Neuronal stem cell (in vitro differentiated cells): ENCODE measurements at regions not wholly inside any gene's neighbourhood (a gene's known extent, or its start where the extent isn't known, plus 50 kb on each side); places are given as distances from the start of the nearest gene placed in this dataset.
A peak's percentile ranks its signal among the peaks of the same experiment; 100 is the strongest.

ENCODE experiments used
- DNase-seq: peaks from one replicate; pipeline ENCODE4 v3.0.0-alpha.2; 2013; ENCODE audit warnings: low spot score
- H2AFZ ChIP-seq: one replicate; pipeline ENCODE4 v1.6.1; 2013; ENCODE audit warnings: mild to moderate bottlenecking, low read length, inconsistent platforms
- H2AK5ac ChIP-seq: 2 replicates; pipeline ENCODE4 v1.6.1; 2013; ENCODE audit warnings: low read depth, mild to moderate bottlenecking, inconsistent platforms, low read length, moderate library complexity, mixed read lengths
- H2BK120ac ChIP-seq: 2 replicates; pipeline ENCODE4 v1.6.1; 2013; ENCODE audit warnings: low read depth, mild to moderate bottlenecking, inconsistent platforms, low read length, moderate library complexity, mixed read lengths
- H2BK12ac ChIP-seq: one replicate; pipeline ENCODE4 v1.6.1; 2013; ENCODE audit warnings: low read length, inconsistent platforms
- H2BK15ac ChIP-seq: 2 replicates; pipeline ENCODE4 v1.6.1; 2013; ENCODE audit warnings: mild to moderate bottlenecking, low read length, inconsistent platforms, mixed read lengths
- H2BK5ac ChIP-seq: one replicate; pipeline ENCODE4 v1.6.1; 2013; ENCODE audit warnings: inconsistent platforms, mild to moderate bottlenecking, low read length, moderate library complexity
- H3K14ac ChIP-seq: one replicate; pipeline ENCODE4 v1.6.1; 2013; ENCODE audit warnings: low read length, inconsistent platforms
- H3K18ac ChIP-seq: 2 replicates; pipeline ENCODE4 v1.6.1; 2013; ENCODE audit warnings: low read length, inconsistent platforms
- H3K23ac ChIP-seq: 2 replicates; pipeline ENCODE4 v1.6.1; 2013; ENCODE audit warnings: low read depth, mild to moderate bottlenecking, mixed read lengths, low read length, inconsistent platforms; ENCODE audit not compliant: poor library complexity
- H3K27ac ChIP-seq: replicated peaks from 3 replicates; pipeline ENCODE4 v1.5.1; 2013; ENCODE audit warnings: low read length, inconsistent platforms
- H3K27me3 ChIP-seq, 3 experiments: 2 replicates each; pipeline ENCODE4 v1.6.1; 2013; ENCODE audit warnings: low read length in 3 of 3, mild to moderate bottlenecking in 2 of 3, inconsistent platforms in 1 of 3, low read depth in 1 of 3, mixed read lengths in 1 of 3, moderate library complexity in 1 of 3; ENCODE audit not compliant: control insufficient read depth in 3 of 3, insufficient read depth in 3 of 3
- H3K36me3 ChIP-seq, 2 donors: replicated peaks in 1 of 2; 2 replicates each; pipeline ENCODE4 v1.6.1; 2013; ENCODE audit warnings: low read length in 2 of 2; ENCODE audit not compliant: control insufficient read depth in 2 of 2, insufficient read depth in 2 of 2
- H3K4ac ChIP-seq: 2 replicates; pipeline ENCODE4 v1.6.1; 2013; ENCODE audit warnings: inconsistent platforms, mild to moderate bottlenecking, low read length, moderate library complexity
- H3K4me1 ChIP-seq, 2 donors: 1 replicate in 1 of 2; 2 replicates in 1 of 2; pipeline ENCODE4 v1.6.1; 2013; ENCODE audit warnings: low read length in 2 of 2, low read depth in 1 of 2; ENCODE audit not compliant: control insufficient read depth in 2 of 2, insufficient read depth in 1 of 2
- H3K4me2 ChIP-seq: one replicate; pipeline ENCODE4 v1.6.1; 2013; ENCODE audit warnings: mild to moderate bottlenecking, low read length, inconsistent platforms; ENCODE audit not compliant: insufficient read depth, poor library complexity, severe bottlenecking
- H3K4me3 ChIP-seq, 2 donors: 2 replicates each; pipeline ENCODE4 v1.5.1; 2013; ENCODE audit warnings: low read length in 2 of 2, mild to moderate bottlenecking in 2 of 2, inconsistent platforms in 1 of 2, moderate library complexity in 1 of 2
- H3K79me1 ChIP-seq: one replicate; pipeline ENCODE4 v1.6.1; 2013; ENCODE audit warnings: low read depth, mild to moderate bottlenecking, inconsistent platforms, low read length, moderate library complexity
- H3K9ac ChIP-seq: one replicate; pipeline ENCODE4 v1.6.1; 2013; ENCODE audit warnings: mild to moderate bottlenecking, low read depth, low read length, inconsistent platforms; ENCODE audit not compliant: poor library complexity
- H3K9me3 ChIP-seq, 2 donors: replicated peaks in 1 of 2; 2 replicates each; pipeline versions ENCODE3 to v1.6.1; 2013; ENCODE audit warnings: low read length in 2 of 2, mild to moderate bottlenecking in 2 of 2, inconsistent platforms in 1 of 2, low read depth in 1 of 2, mixed read lengths in 1 of 2, moderate library complexity in 1 of 2; ENCODE audit not compliant: control insufficient read depth in 2 of 2, insufficient read depth in 1 of 2
- H4K8ac ChIP-seq: one replicate; pipeline ENCODE4 v1.6.1; 2013; ENCODE audit warnings: low read depth, mild to moderate bottlenecking, inconsistent platforms, low read length, moderate library complexity
- H4K91ac ChIP-seq: one replicate; pipeline ENCODE4 v1.6.1; 2013; ENCODE audit warnings: low read length, low read depth, mild to moderate bottlenecking, inconsistent platforms; ENCODE audit not compliant: poor library complexity
- WGBS, 2 donors: extraction: QIAGEN DNeasy Blood & Tissue Kit; methylation state at CpG; one replicate each; pipeline ENCODE4 v1.1.7; 2013; ENCODE audit warnings: missing lambda C conversion rate in 2 of 2, mixed read lengths in 1 of 2; ENCODE audit not compliant: insufficient read length in 2 of 2, insufficient replicate concordance in 1 of 2; ENCODE audit errors: extremely low coverage in 2 of 2; 5-methylcytosine and 5-hydroxymethylcytosine counted together

DNA sequence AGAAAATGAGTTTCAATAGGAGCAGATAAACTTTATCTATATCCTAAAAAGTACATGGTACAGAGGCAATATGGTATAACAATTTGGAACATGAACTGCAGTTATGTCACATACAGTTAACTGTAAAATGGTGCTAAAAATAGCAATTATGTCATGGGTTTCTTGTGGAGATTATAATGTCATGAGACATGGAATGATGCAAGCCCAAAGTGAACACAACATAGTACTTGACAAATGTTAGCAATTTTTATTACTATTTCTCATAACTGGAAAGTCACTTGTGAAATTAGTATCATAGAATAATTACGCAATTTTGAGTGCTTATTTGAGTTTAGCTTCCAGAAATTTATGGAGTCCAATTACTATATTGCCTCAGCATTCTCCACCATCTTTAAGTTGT, 1263.4 kb downstream of the DSC3 start:
- H2BK12ac ChIP-seq: no peak overlapping the region
- no peak overlapping the region for H3K27ac ChIP-seq
- H3K14ac ChIP-seq: no peak overlapping the region
- no peak overlapping the region for H3K18ac ChIP-seq
- no peaks in the 10 kb centered on the region for H3K79me1 ChIP-seq
- no peak for DNase-seq
- no peak overlapping the region for H3K4me3 ChIP-seq
- H4K91ac ChIP-seq: no peak overlapping the region
- H2BK5ac ChIP-seq: no peak overlapping the region
- no peak overlapping the region for H2BK120ac ChIP-seq
- H4K8ac ChIP-seq: no peak overlapping the region
- no peak overlapping the region for H3K23ac ChIP-seq
- H3K4ac ChIP-seq: no peak overlapping the region
- no peaks in the 10 kb centered on the region for H3K9me3 ChIP-seq
- no CpG with 5 or more reads among the region's 1 CpG for WGBS, 2 donors
- no peak overlapping the region for H2BK15ac ChIP-seq
- no peaks in the 10 kb centered on the region for H3K27me3 ChIP-seq
- H3K4me2 ChIP-seq: no peak overlapping the region
- no peaks in the 10 kb centered on the region for H3K36me3 ChIP-seq
- H2AK5ac ChIP-seq: no peak overlapping the region
- no peak overlapping the region for H2AFZ ChIP-seq
- H3K4me1 ChIP-seq: peaks cover 0 to 5% of the 10 kb centered on the region in 2 donors
- H3K9ac ChIP-seq: no peak overlapping the region

- DNase-seq: no peak
- H2AFZ ChIP-seq: no peak overlapping the region
- no peaks in the 10 kb centered on the region for H3K9me3 ChIP-seq
- H2BK120ac ChIP-seq: no peak overlapping the region
- H3K4me1 ChIP-seq: no peaks in the 10 kb centered on the region
- no peak overlapping the region for H3K4me3 ChIP-seq
- no peak overlapping the region for H4K8ac ChIP-seq
- H2BK5ac ChIP-seq: no peak overlapping the region
- H3K14ac ChIP-seq: no peak overlapping the region
- no peak overlapping the region for H3K23ac ChIP-seq
- H4K91ac ChIP-seq: no peak overlapping the region
- no peaks in the 10 kb centered on the region for H3K27me3 ChIP-seq
- no peak overlapping the region for H2BK15ac ChIP-seq
- no peak overlapping the region for H3K27ac ChIP-seq
- no peak overlapping the region for H2BK12ac ChIP-seq
- H3K79me1 ChIP-seq: no peaks in the 10 kb centered on the region
- no CpG with 5 or more reads among the region's 4 CpGs for WGBS, 2 donors
- no peak overlapping the region for H3K4ac ChIP-seq
- no peak overlapping the region for H3K9ac ChIP-seq
- no peaks in the 10 kb centered on the region for H3K36me3 ChIP-seq
- no peak overlapping the region for H3K18ac ChIP-seq
- no peak overlapping the region for H3K4me2 ChIP-seq
- no peak overlapping the region for H2AK5ac ChIP-seq
These were observed 1289.2 kb downstream of the DSC3 start for GRCh38 chr18:29753379-29753778.

DNA sequence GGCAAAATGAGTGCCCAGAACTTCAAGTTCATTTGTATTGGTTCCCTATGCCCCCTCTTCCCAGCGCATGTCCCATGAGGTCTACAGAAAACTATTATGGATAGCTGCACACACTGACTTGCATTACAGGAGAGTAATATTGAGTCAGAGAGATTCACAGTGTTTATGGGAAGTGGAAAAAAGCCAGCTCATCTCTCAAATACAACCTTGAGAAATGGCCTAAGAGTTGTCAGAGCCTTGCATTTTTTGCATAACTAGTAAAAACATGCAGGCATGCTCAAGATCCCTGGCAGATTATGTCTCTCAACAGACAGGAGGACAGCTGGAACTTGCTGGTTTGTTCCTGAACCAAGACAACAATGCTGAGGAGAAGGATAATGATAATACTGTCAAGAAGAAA, 1292.8 kb downstream of the DSC3 start:
- Histone ChIP-seq H3K9ac (no peak overlapping the region), H2BK120ac (no peak overlapping the region), H3K18ac (no peak overlapping the region), H4K91ac (no peak overlapping the region), H3K79me1 (no peaks in the 10 kb centered on the region), H3K27me3 (no peaks in the 10 kb centered on the region), H3K4me1 (no peaks in the 10 kb centered on the region), H2AFZ (peak overlapping the region; percentile 34), H3K4me2 (no peak overlapping the region), H2BK5ac (no peak overlapping the region), H3K23ac (no peak overlapping the region), H3K4ac (no peak overlapping the region), H3K36me3 (no peaks in the 10 kb centered on the region), H3K4me3 (no peak overlapping the region), H2AK5ac (no peak overlapping the region), H4K8ac (no peak overlapping the region), H3K14ac (no peak overlapping the region), H2BK15ac (no peak overlapping the region), H3K9me3 (no peaks in the 10 kb centered on the region), H3K27ac (no peak overlapping the region), H2BK12ac (no peak overlapping the region)
- no peak for DNase-seq
- no CpG with 5 or more reads among the region's 1 CpG for WGBS, 2 donors

- Histone ChIP-seq H3K4me1 (no peaks in the 10 kb centered on the region), H3K4me3 (no peak overlapping the region), H3K36me3 (no peaks in the 10 kb centered on the region), H3K4me2 (no peak overlapping the region), H2AFZ (no peak overlapping the region), H2BK12ac (no peak overlapping the region), H3K79me1 (no peaks in the 10 kb centered on the region), H3K27ac (no peak overlapping the region), H4K91ac (no peak overlapping the region), H2BK120ac (no peak overlapping the region), H3K14ac (no peak overlapping the region), H3K18ac (no peak overlapping the region), H4K8ac (no peak overlapping the region), H2BK15ac (no peak overlapping the region), H3K23ac (no peak overlapping the region), H3K27me3 (no peaks in the 10 kb centered on the region), H3K9ac (no peak overlapping the region), H3K4ac (no peak overlapping the region), H2BK5ac (no peak overlapping the region), H2AK5ac (no peak overlapping the region), H3K9me3 (no peaks in the 10 kb centered on the region)
- WGBS, 2 donors: no CpG with 5 or more reads among the region's 1 CpG
- no peak for DNase-seq
These were observed 1301.1 kb downstream of the DSC3 start for GRCh38 chr18:29741461-29741860.
